Neural progenitor cell (in vitro differentiated cells): ENCODE measurements at regions not wholly inside any gene's neighbourhood (a gene's known extent, or its start where the extent isn't known, plus 50 kb on each side); places are given as distances from the start of the nearest gene placed in this dataset.

Experiments used
- DNase-seq: peaks from one replicate; pipeline ENCODE4 v3.0.0-alpha.2; 2016; ENCODE audit warnings: low spot score
- H2AFZ ChIP-seq: fragments of 200-600 bp; sonication (generic); replicated peaks from 2 replicates; pipeline ENCODE4 v1.6.1; 2016; ENCODE audit warnings: antibody characterized with exemption
- H3F3A ChIP-seq: fragments of 200-600 bp; sonication (generic); 2 replicates; pipeline ENCODE4 v1.6.1; 2016; ENCODE audit warnings: antibody characterized with exemption, low read depth
- H3K27ac ChIP-seq: fragments of 200-600 bp; sonication (generic); 2 replicates; pipeline ENCODE4 v1.5.1; 2016; ENCODE audit warnings: mild to moderate bottlenecking
- H3K27me3 ChIP-seq: fragments of 200-600 bp; sonication (generic); 2 replicates; pipeline ENCODE4 v1.6.1; 2016; ENCODE audit warnings: mild to moderate bottlenecking, moderate library complexity
- H3K36me3 ChIP-seq: fragments of 200-600 bp; sonication (generic); 2 replicates; pipeline ENCODE4 v1.5.1; 2016
- H3K4me1 ChIP-seq: fragments of 200-600 bp; sonication (generic); 2 replicates; pipeline ENCODE4 v1.6.1; 2016; ENCODE audit warnings: mixed run types
- H3K4me2 ChIP-seq: fragments of 200-600 bp; sonication (generic); 2 replicates; pipeline ENCODE4 v1.6.1; 2016
- H3K4me3 ChIP-seq: fragments of 200-600 bp; sonication (generic); 2 replicates; pipeline ENCODE4 v1.5.1; 2016
- H3K79me2 ChIP-seq: fragments of 200-600 bp; sonication (generic); 2 replicates; pipeline ENCODE4 v1.6.1; 2016; ENCODE audit warnings: low read depth
- H3K9ac ChIP-seq: fragments of 200-600 bp; sonication (generic); 2 replicates; pipeline ENCODE4 v1.6.1; 2016
- H3K9me3 ChIP-seq: fragments of 200-600 bp; sonication (generic); 2 replicates; pipeline ENCODE4 v1.5.1; 2016; ENCODE audit warnings: low read depth
- H4K20me1 ChIP-seq: fragments of 200-600 bp; sonication (generic); 2 replicates; pipeline ENCODE4 v1.6.1; 2016; ENCODE audit warnings: low read depth
- H3K27ac Mint-ChIP-seq: 3 replicates; pipeline ENCODE4 v1.8.0; 2021; ENCODE audit warnings: mixed read lengths
- H3K27me3 Mint-ChIP-seq: 2 replicates; pipeline ENCODE4 v1.8.0; 2022; ENCODE audit warnings: low read depth, mild to moderate bottlenecking, inconsistent platforms, moderate library complexity, mixed read lengths; ENCODE audit not compliant: insufficient read depth
- H3K36me3 Mint-ChIP-seq: 3 replicates; pipeline ENCODE4 v1.8.0; 2021; ENCODE audit warnings: mixed read lengths
- H3K4me1 Mint-ChIP-seq: 3 replicates; pipeline ENCODE4 v1.8.0; 2021; ENCODE audit warnings: mixed read lengths
- H3K4me3 Mint-ChIP-seq: 3 replicates; pipeline ENCODE4 v1.8.0; 2021; ENCODE audit warnings: mild to moderate bottlenecking, moderate library complexity, mixed read lengths
- H3K9me3 Mint-ChIP-seq: 3 replicates; pipeline ENCODE4 v1.8.0; 2020; ENCODE audit warnings: mixed read lengths
- EZH2 ChIP-seq: fragments of 200-600 bp; sonication (generic); IDR thresholded peaks from 2 replicates; pipeline ENCODE4 v1.6.1; 2017; ENCODE audit warnings: antibody characterized with exemption, mild to moderate bottlenecking, moderate library complexity
- EZH2phosphoT487 ChIP-seq: fragments of 200-600 bp; sonication (generic); IDR thresholded peaks from 2 replicates; pipeline ENCODE4 v1.6.1; 2017; ENCODE audit warnings: antibody characterized with exemption
- TF ChIP-seq, protein P1 (sequence below): fragments of 200-600 bp; sonication (generic); IDR thresholded peaks from 2 replicates; pipeline ENCODE4 v1.5.1; 2017; ENCODE audit warnings: antibody characterized with exemption, mild to moderate bottlenecking

DNA sequence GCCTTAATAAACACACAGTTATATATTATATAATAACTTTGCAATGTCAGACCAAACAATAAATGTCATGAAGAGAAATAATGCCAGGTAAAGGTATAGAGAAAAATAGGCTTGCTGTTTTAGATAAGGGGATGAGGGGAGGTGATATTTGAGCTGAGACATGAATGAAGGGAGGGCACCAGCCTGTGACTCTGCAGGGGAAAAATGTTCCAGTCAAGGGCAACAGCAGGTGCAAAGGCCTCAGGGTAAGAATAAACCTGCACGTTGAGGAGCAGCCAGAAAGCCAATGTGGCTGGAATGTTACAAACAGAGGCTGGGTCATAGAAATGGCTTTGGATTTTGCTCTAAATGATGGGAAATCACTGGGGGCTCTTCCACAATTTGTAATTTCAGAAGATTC is 519.6 kb downstream of the SOX6 start:
- Histone ChIP-seq H3K27ac (no peak overlapping the region), H3K4me1 (peaks cover 27% of the 10 kb centered on the region), H3K79me2 (no peaks in the 10 kb centered on the region), H3K36me3 (no peaks in the 10 kb centered on the region), H3K4me2 (no peak overlapping the region), H2AFZ (no peak overlapping the region), H3K27me3 (no peaks in the 10 kb centered on the region), H3K9ac (no peak overlapping the region), H4K20me1 (no peaks in the 10 kb centered on the region), H3K4me3 (no peak overlapping the region), H3F3A (no peaks in the 10 kb centered on the region), H3K9me3 (no peaks in the 10 kb centered on the region)
- TF ChIP-seq EZH2 = no peak
- no peak for TF ChIP-seq EZH2phosphoT487
- TF ChIP-seq, protein P1, sequence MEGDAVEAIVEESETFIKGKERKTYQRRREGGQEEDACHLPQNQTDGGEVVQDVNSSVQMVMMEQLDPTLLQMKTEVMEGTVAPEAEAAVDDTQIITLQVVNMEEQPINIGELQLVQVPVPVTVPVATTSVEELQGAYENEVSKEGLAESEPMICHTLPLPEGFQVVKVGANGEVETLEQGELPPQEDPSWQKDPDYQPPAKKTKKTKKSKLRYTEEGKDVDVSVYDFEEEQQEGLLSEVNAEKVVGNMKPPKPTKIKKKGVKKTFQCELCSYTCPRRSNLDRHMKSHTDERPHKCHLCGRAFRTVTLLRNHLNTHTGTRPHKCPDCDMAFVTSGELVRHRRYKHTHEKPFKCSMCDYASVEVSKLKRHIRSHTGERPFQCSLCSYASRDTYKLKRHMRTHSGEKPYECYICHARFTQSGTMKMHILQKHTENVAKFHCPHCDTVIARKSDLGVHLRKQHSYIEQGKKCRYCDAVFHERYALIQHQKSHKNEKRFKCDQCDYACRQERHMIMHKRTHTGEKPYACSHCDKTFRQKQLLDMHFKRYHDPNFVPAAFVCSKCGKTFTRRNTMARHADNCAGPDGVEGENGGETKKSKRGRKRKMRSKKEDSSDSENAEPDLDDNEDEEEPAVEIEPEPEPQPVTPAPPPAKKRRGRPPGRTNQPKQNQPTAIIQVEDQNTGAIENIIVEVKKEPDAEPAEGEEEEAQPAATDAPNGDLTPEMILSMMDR = no peak
- H3K4me3 Mint-ChIP-seq = no peak overlapping the region
- H3K4me1 Mint-ChIP-seq = peaks cover 29% of the 10 kb centered on the region
- no peak overlapping the region for H3K27ac Mint-ChIP-seq
- H3K36me3 Mint-ChIP-seq = peaks cover 2% of the 10 kb centered on the region
- peaks cover 4% of the 10 kb centered on the region for H3K27me3 Mint-ChIP-seq
- no peaks in the 10 kb centered on the region for H3K9me3 Mint-ChIP-seq
- DNase-seq = no peak

DNA sequence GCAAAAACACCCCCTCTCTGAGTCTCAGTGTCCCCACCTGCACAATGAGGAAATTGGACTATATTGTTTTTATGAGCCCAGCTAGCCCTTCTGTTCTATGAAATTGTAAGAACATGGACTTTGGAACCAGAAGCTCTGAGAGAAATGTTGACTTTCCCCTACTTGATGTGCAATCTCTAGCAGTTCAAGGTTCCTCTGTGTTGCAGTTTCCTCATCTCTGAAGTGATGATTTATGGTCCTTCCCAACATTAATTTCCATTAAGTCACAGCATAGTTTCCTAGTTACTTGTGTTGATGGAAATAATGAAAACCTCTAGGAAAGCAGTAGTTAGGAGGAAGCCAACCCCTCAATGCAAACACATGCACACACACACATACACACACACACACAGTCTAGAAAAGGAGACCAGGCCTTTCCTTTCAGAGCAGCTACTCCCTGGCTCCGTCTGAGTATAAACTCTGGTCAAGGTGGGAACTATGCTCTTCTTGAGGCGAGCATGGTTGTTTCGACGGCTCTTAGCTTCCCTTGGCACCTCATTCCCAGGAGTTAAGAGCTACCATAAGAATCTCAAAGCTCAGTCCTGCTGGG is 518.4 kb downstream of the SOX6 start:
- no peak overlapping the region for H3K4me2 ChIP-seq
- peaks cover 39% of the 10 kb centered on the region for H3K4me1 ChIP-seq
- no peaks in the 10 kb centered on the region for H3K36me3 Mint-ChIP-seq
- H4K20me1 ChIP-seq = no peaks in the 10 kb centered on the region
- H3K9me3 Mint-ChIP-seq = no peaks in the 10 kb centered on the region
- no peaks in the 10 kb centered on the region for H3K9me3 ChIP-seq
- no peak overlapping the region for H3K4me3 ChIP-seq
- DNase-seq = no peak
- H3K4me1 Mint-ChIP-seq = peaks cover 41% of the 10 kb centered on the region
- no peak overlapping the region for H2AFZ ChIP-seq
- peaks cover 4% of the 10 kb centered on the region for H3K27me3 Mint-ChIP-seq
- H3K4me3 Mint-ChIP-seq = no peak overlapping the region
- H3F3A ChIP-seq = peaks cover 5% of the 10 kb centered on the region
- H3K79me2 ChIP-seq = no peaks in the 10 kb centered on the region
- no peak overlapping the region for H3K27ac Mint-ChIP-seq
- no peaks in the 10 kb centered on the region for H3K27me3 ChIP-seq
- H3K9ac ChIP-seq = no peak overlapping the region
- H3K36me3 ChIP-seq = no peaks in the 10 kb centered on the region
- H3K27ac ChIP-seq = no peak overlapping the region
- TF ChIP-seq EZH2 (no peak), EZH2phosphoT487 (no peak)
- TF ChIP-seq, protein P1 = no peak

DNA sequence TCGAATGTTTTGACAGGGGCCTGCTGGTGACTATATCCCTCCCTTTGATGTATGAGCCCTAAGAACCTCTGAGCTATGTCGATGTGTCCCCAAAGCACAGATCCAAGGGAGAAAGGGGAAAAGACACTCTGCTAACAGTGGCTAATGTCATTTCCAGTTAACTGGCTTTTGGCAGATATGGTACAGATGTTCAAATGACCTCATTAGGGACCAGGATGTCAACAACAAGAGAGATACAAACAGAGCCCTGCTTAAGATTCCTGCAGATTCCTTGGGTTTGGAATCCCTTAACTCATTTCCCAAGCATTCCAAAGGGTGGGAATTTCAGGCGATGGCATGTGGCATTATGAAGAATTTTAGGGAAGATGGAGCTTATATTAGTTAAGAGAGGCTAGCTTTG is 517.3 kb downstream of the SOX6 start:
- Mint-ChIP-seq H3K9me3 (no peaks in the 10 kb centered on the region), H3K36me3 (no peaks in the 10 kb centered on the region), H3K27ac (no peak overlapping the region), H3K4me1 (peaks cover 46% of the 10 kb centered on the region), H3K4me3 (no peak overlapping the region), H3K27me3 (peaks cover 5% of the 10 kb centered on the region)
- no peak overlapping the region for H2AFZ ChIP-seq
- H3K79me2 ChIP-seq = no peaks in the 10 kb centered on the region
- no peak overlapping the region for H3K4me3 ChIP-seq
- H3F3A ChIP-seq = peaks cover 15% of the 10 kb centered on the region
- peaks cover 50% of the 10 kb centered on the region for H3K4me1 ChIP-seq
- no peak for DNase-seq
- H3K27me3 ChIP-seq = no peaks in the 10 kb centered on the region
- no peak overlapping the region for H3K27ac ChIP-seq
- no peaks in the 10 kb centered on the region for H4K20me1 ChIP-seq
- no peak overlapping the region for H3K9ac ChIP-seq
- H3K4me2 ChIP-seq = no peak overlapping the region
- H3K9me3 ChIP-seq = no peaks in the 10 kb centered on the region
- TF ChIP-seq EZH2phosphoT487 (no peak), EZH2 (no peak)
- TF ChIP-seq, protein P1 = no peak
- no peaks in the 10 kb centered on the region for H3K36me3 ChIP-seq
